H1 (cell line): ENCODE measurements at regions not wholly inside any gene's neighbourhood (a gene's known extent, or its start where the extent isn't known, plus 50 kb on each side); places are given as distances from the start of the nearest gene placed in this dataset.
A peak's percentile ranks its signal among the peaks of the same experiment; 100 is the strongest.

Experiments
- CTCF ChIA-PET: fragments of 300-600 bp; sonication (Branson Sonifier 250); formaldehyde crosslinking; loops from one replicate; lab custom pipeline; 2021; ENCODE audit not compliant: partially characterized antibody; lab: Charles Lee
- POLR2A ChIA-PET: fragments of 300-600 bp; sonication (Branson Sonifier 250); formaldehyde crosslinking; loops from one replicate; lab custom pipeline; 2021; ENCODE audit warnings: inconsistent platforms; ENCODE audit not compliant: partially characterized antibody; lab: Charles Lee
- DNase-seq, 2 experiments: peaks; one replicate each; pipeline versions ENCODE4 v3.0.0 to v3.0.0-alpha.2; 2010 to 2022; ENCODE audit warnings: low spot score in 2 of 2, low read depth in 1 of 2, mixed read lengths in 1 of 2
- FAIRE-seq: peaks from 2 replicates; lab custom pipeline; 2011; peaks lifted over from hg19 to GRCh38; lab: Jason Lieb, UNC
- H2AFZ ChIP-seq: 2 replicates; pipeline ENCODE4 v1.8.1; 2012; ENCODE audit warnings: low read length, inconsistent platforms
- H2AK5ac ChIP-seq: 2 replicates; pipeline ENCODE4 v1.6.1; 2013; ENCODE audit warnings: low read depth, low read length
- H2BK120ac ChIP-seq: replicated peaks from 2 replicates; pipeline ENCODE3; 2013; ENCODE audit warnings: low read depth, low read length, inconsistent platforms
- H2BK12ac ChIP-seq: 2 replicates; pipeline ENCODE4 v1.6.1; 2013; ENCODE audit warnings: low read depth, low read length
- H2BK15ac ChIP-seq: 2 replicates; pipeline ENCODE4 v1.6.1; 2013; ENCODE audit warnings: low read length
- H2BK20ac ChIP-seq: 2 replicates; pipeline ENCODE4 v1.6.1; 2013; ENCODE audit warnings: low read length
- H2BK5ac ChIP-seq: 2 replicates; pipeline ENCODE4 v1.6.1; 2013; ENCODE audit warnings: low read depth, low read length
- H3K14ac ChIP-seq: 2 replicates; pipeline ENCODE4 v1.6.1; 2013; ENCODE audit warnings: inconsistent platforms; ENCODE audit not compliant: insufficient read length
- H3K18ac ChIP-seq: 2 replicates; pipeline ENCODE4 v1.6.1; 2013; ENCODE audit warnings: low read length; ENCODE audit errors: extremely low read depth
- H3K23ac ChIP-seq: 2 replicates; pipeline ENCODE4 v1.6.1; 2013; ENCODE audit warnings: inconsistent platforms; ENCODE audit not compliant: insufficient read length
- H3K23me2 ChIP-seq: 2 replicates; pipeline ENCODE4 v1.6.1; 2013; ENCODE audit warnings: low read depth, low read length
- H3K27ac ChIP-seq: 2 replicates; pipeline ENCODE4 v1.6.1; 2011; ENCODE audit warnings: low read depth, low read length, inconsistent platforms
- H3K27me3 ChIP-seq, 4 experiments: replicated peaks in 1 of 4; 1 replicate in 1 of 4; 2 replicates in 3 of 4; pipeline versions ENCODE4 v1.6.1 to v1.8.1; 2011 to 2013; ENCODE audit warnings: low read length in 3 of 4, mild to moderate bottlenecking in 3 of 4, inconsistent platforms in 2 of 4, mixed read lengths in 2 of 4, moderate library complexity in 1 of 4; ENCODE audit not compliant: control insufficient read depth in 3 of 4, insufficient read depth in 3 of 4; ENCODE audit errors: extremely low read depth in 1 of 4
- H3K36me3 ChIP-seq, 4 experiments: 2 replicates each; pipeline versions ENCODE4 v1.6.1 to v1.8.1; 2011 to 2013; ENCODE audit warnings: mild to moderate bottlenecking in 4 of 4, low read length in 3 of 4, moderate library complexity in 2 of 4, control low read depth in 1 of 4, inconsistent platforms in 1 of 4; ENCODE audit not compliant: insufficient read depth in 4 of 4, control insufficient read depth in 2 of 4
- H3K4ac ChIP-seq: replicated peaks from 2 replicates; pipeline ENCODE3; 2013; ENCODE audit warnings: low read length, low read depth, mixed read lengths, inconsistent platforms; ENCODE audit not compliant: insufficient read length
- H3K4me1 ChIP-seq, 4 experiments: replicated peaks in 1 of 4; 1 replicate in 1 of 4; 2 replicates in 3 of 4; pipeline versions ENCODE4 v1.6.1 to v1.8.1; 2011 to 2013; ENCODE audit warnings: low read length in 3 of 4, inconsistent platforms in 2 of 4, mixed read lengths in 1 of 4; ENCODE audit not compliant: insufficient read depth in 4 of 4, control insufficient read depth in 3 of 4
- H3K4me2 ChIP-seq, 2 experiments: 2 replicates each; pipeline versions ENCODE4 v1.6.1 to v1.8.1; 2011 to 2013; ENCODE audit warnings: low read depth in 2 of 2, low read length in 2 of 2, control low read depth in 1 of 2, inconsistent platforms in 1 of 2, mild to moderate bottlenecking in 1 of 2; ENCODE audit not compliant: insufficient read depth in 1 of 2
- H3K4me3 ChIP-seq, 4 experiments: fragments of 200-600, 300-600 bp in 1 of 4; sonication (generic), shearing (Covaris generic), sonication (Bioruptor Twin) in 1 of 4; 2 replicates each; pipeline versions ENCODE4 v1.5.1 to v1.8.1; 2011 to 2016; ENCODE audit warnings: low read length in 4 of 4, low read depth in 3 of 4, control low read depth in 2 of 4, inconsistent platforms in 2 of 4, mild to moderate bottlenecking in 2 of 4, mixed read lengths in 1 of 4, moderate library complexity in 1 of 4; ENCODE audit not compliant: insufficient read depth in 2 of 4; ENCODE audit errors: extremely low read depth in 1 of 4
- H3K56ac ChIP-seq: replicated peaks from 2 replicates; pipeline ENCODE3; 2013; ENCODE audit warnings: low read depth, mild to moderate bottlenecking, mixed read lengths, low read length, inconsistent platforms; ENCODE audit not compliant: insufficient read length
- H3K79me1 ChIP-seq: 2 replicates; pipeline ENCODE4 v1.6.1; 2013; ENCODE audit warnings: low read depth, low read length, control low read depth
- H3K79me2 ChIP-seq, 2 experiments: 2 replicates each; pipeline versions ENCODE4 v1.6.1 to v1.8.1; 2012 to 2013; ENCODE audit warnings: low read length in 2 of 2, mild to moderate bottlenecking in 2 of 2, inconsistent platforms in 1 of 2; ENCODE audit not compliant: insufficient read depth in 2 of 2, control insufficient read depth in 1 of 2
- H3K9ac ChIP-seq, 4 experiments: replicated peaks in 1 of 4; 1 replicate in 1 of 4; 2 replicates in 3 of 4; pipeline versions ENCODE4 v1.6.1 to v1.8.1; 2011 to 2013; ENCODE audit warnings: low read depth in 3 of 4, low read length in 3 of 4, control low read depth in 2 of 4, mild to moderate bottlenecking in 2 of 4, moderate library complexity in 2 of 4, inconsistent platforms in 1 of 4; ENCODE audit errors: extremely low read depth in 1 of 4
- H3K9me3 ChIP-seq, 2 experiments: 2 replicates each; pipeline versions ENCODE4 v1.6.1 to v1.8.1; 2012 to 2013; ENCODE audit warnings: mild to moderate bottlenecking in 2 of 2, moderate library complexity in 2 of 2, control low read depth in 1 of 2, inconsistent platforms in 1 of 2, low read depth in 1 of 2, low read length in 1 of 2, mixed read lengths in 1 of 2; ENCODE audit not compliant: insufficient read depth in 2 of 2
- H4K20me1 ChIP-seq, 2 experiments: replicated peaks in 1 of 2; 2 replicates each; pipeline versions ENCODE3 to v1.8.1; 2011 to 2013; ENCODE audit warnings: inconsistent platforms in 2 of 2, low read length in 2 of 2, mild to moderate bottlenecking in 1 of 2; ENCODE audit not compliant: insufficient read depth in 2 of 2, control insufficient read depth in 1 of 2
- H4K5ac ChIP-seq: 2 replicates; pipeline ENCODE4 v1.6.1; 2013; ENCODE audit warnings: low read length, low read depth, mixed read lengths, inconsistent platforms; ENCODE audit not compliant: insufficient read length
- H4K8ac ChIP-seq: 2 replicates; pipeline ENCODE4 v1.8.0; 2013; ENCODE audit warnings: mild to moderate bottlenecking, moderate library complexity, low read length, inconsistent platforms; ENCODE audit not compliant: insufficient read depth; ENCODE audit errors: extremely low read depth
- H4K91ac ChIP-seq: replicated peaks from 2 replicates; pipeline ENCODE3; 2013; ENCODE audit warnings: low read length, mixed read lengths, inconsistent platforms; ENCODE audit not compliant: insufficient read length
- BRCA1 ChIP-seq: IDR thresholded peaks from 2 replicates; pipeline ENCODE4 v1.6.1; 2012; ENCODE audit warnings: low read depth, low read length, improper control_type of control experiment
- CTBP2 ChIP-seq: IDR thresholded peaks from 2 replicates; pipeline ENCODE4 v1.7.0; 2011; ENCODE audit warnings: borderline replicate concordance, mild to moderate bottlenecking, moderate library complexity, mixed read lengths, low read length; ENCODE audit not compliant: insufficient read depth, insufficient read length
- EP300 ChIP-seq, 2 experiments: IDR thresholded peaks; 1 replicate in 1 of 2; 2 replicates in 1 of 2; pipeline ENCODE4 v1.6.1; 2011 to 2012; ENCODE audit warnings: low read depth in 2 of 2, low read length in 2 of 2, mild to moderate bottlenecking in 2 of 2, borderline replicate concordance in 1 of 2, inconsistent platforms in 1 of 2, moderate library complexity in 1 of 2
- EZH2 ChIP-seq: fragments of 200-600 bp; sonication (generic); IDR thresholded peaks from 2 replicates; pipeline ENCODE4 v1.7.1; 2012; ENCODE audit warnings: low read depth, mild to moderate bottlenecking, moderate library complexity, low read length, inconsistent platforms; ENCODE audit not compliant: severe bottlenecking
- KDM5A ChIP-seq: fragments of 200-600 bp; IDR thresholded peaks from 2 replicates; pipeline ENCODE4 v1.7.1; 2012; ENCODE audit warnings: mild to moderate bottlenecking, low read length, inconsistent platforms, mixed read lengths
- SP4 ChIP-seq: IDR thresholded peaks from 2 replicates; pipeline ENCODE4 v1.6.1; 2012; ENCODE audit warnings: low read length, inconsistent platforms
- TBP ChIP-seq: IDR thresholded peaks from 2 replicates; pipeline ENCODE4 v1.6.1; 2011; ENCODE audit warnings: low read depth, low read length, improper control_type of control experiment
- WGBS, 2 experiments: shearing (Covaris generic) in 1 of 2; methylation state at CpG; one replicate each; pipeline versions ENCODE4 v1.1.6 to v1.1.7; 2013 to 2015; ENCODE audit warnings: low lambda C conversion rate in 2 of 2, mixed read lengths in 2 of 2, inconsistent platforms in 1 of 2, low coverage in 1 of 2, missing lambda C conversion rate in 1 of 2; ENCODE audit not compliant: insufficient replicate concordance in 2 of 2, insufficient coverage in 1 of 2, insufficient read length in 1 of 2; ENCODE audit errors: extremely low coverage in 1 of 2, missing lambda C conversion rate in 1 of 2; 5-methylcytosine and 5-hydroxymethylcytosine counted together

GRCh38 chr3:164320962-164321361 lies 757.3 kb downstream of the SI start:
- Histone ChIP-seq H2BK20ac (peak overlapping the region; percentile 21; the same call in 1 of the 2 replicates), H3K4me1 (peaks cover 0 to 7% (median 2%) of the 10 kb centered on the region in 4 experiments; a peak in 1 of 7 replicates), H3K23me2 (no peaks in the 10 kb centered on the region), H2BK120ac (no peak overlapping the region), H3K4ac (no peak overlapping the region), H2BK15ac (no peak overlapping the region), H3K56ac (no peak overlapping the region), H3K36me3 (no peaks in the 10 kb centered on the region), H3K18ac (no peak overlapping the region), H3K9ac (no peak overlapping the region), H3K79me2 (no peaks in the 10 kb centered on the region), H4K8ac (no peak overlapping the region), H4K91ac (no peak overlapping the region), H3K9me3 (no peaks in the 10 kb centered on the region), H2AFZ (0 out of 2 replicates have a peak overlapping the region, but pooled peaks have one; percentile 15), H2AK5ac (no peak overlapping the region), H4K5ac (no peak overlapping the region), H2BK12ac (no peak overlapping the region), H3K27me3 (no peaks in the 10 kb centered on the region), H4K20me1 (no peaks in the 10 kb centered on the region), H3K14ac (no peak overlapping the region), H3K4me3 (no peak overlapping the region), H3K4me2 (no peak overlapping the region), H3K79me1 (no peaks in the 10 kb centered on the region), H2BK5ac (no peak overlapping the region), H3K23ac (no peak overlapping the region), H3K27ac (no peak overlapping the region)
- CTCF ChIA-PET, result no interaction called here
- POLR2A ChIA-PET, result no interaction called here
- DNase-seq (peak in 1 of 2 experiments; percentile 38), FAIRE-seq (no peak)
- WGBS, 2 experiments, result 65% methylated on average over 7 of the region's 7 CpGs; no CpG with 5 or more reads in 1 of the 2 experiments
- TF ChIP-seq BRCA1 (no peak), KDM5A (no peak), SP4 (no peak), EZH2 (no peak), EP300 (IDR thresholded peaks at IDR 0.05; ENCODE audit: borderline replicate concordance in 1 of 2, low read depth in 2 of 2, low read length in 2 of 2) (no peak), TBP (no peak), CTBP2 (peak; percentile 52)
